Stimulated activated CD4-positive, alpha-beta T cell treated with anti-CD3 and anti-CD28 coated beads, Interleukin-15, amount 100 ng/mL, for 48 hours (primary cell): ENCODE measurements at regions not wholly inside any gene's neighbourhood (a gene's known extent, or its start where the extent isn't known, plus 50 kb on each side); places are given as distances from the start of the nearest gene placed in this dataset.
"Not testable (repeated sequence)": the region's sequence is repeated elsewhere in the genome, so short reads cannot be mapped to it uniquely, and the experiment has no call there.

Experiments used
- DNase-seq, 2 donors: peaks; one replicate each; pipeline ENCODE4 v3.0.0-alpha.2; 2020; ENCODE audit warnings: low read depth in 2 of 2

- no peak for DNase-seq
These were observed 120.1 kb upstream of the CDYL start for GRCh38 chr6:4656106-4656505.

- DNase-seq = no peak
These were observed 120.8 kb upstream of the CDYL start for GRCh38 chr6:4655196-4656025.

- DNase-seq = no peak
These were observed 123.1 kb upstream of the CDYL start for GRCh38 chr6:4653141-4653540.

GRCh38 chr6:4651831-4652467 is 124.3 kb upstream of the CDYL start:
- DNase-seq = no peak

- no peak for DNase-seq
These were observed 126.5 kb upstream of the CDYL start for GRCh38 chr6:4649728-4650127.

GRCh38 chr6:4647414-4648365 is 128.5 kb upstream of the CDYL start:
- peak; percentile 4 to 17 for DNase-seq

GRCh38 chr6:4645713-4646360 is 130.4 kb upstream of the CDYL start:
- DNase-seq = no peak

GRCh38 chr6:4644996-4645395 is 131.2 kb upstream of the CDYL start:
- no peak for DNase-seq

- no peak for DNase-seq
These were observed 134.7 kb upstream of the CDYL start for GRCh38 chr6:4641461-4641860.

- DNase-seq = no peak
These were observed 136.1 kb upstream of the CDYL start for GRCh38 chr6:4640139-4640538.

- no peak for DNase-seq
These were observed 137.6 kb upstream of the CDYL start for GRCh38 chr6:4638641-4639040.

GRCh38 chr6:4637691-4638433 is 138.3 kb upstream of the CDYL start:
- DNase-seq = peak; percentile 38

GRCh38 chr6:4636881-4637224 is 139.4 kb upstream of the CDYL start:
- DNase-seq = no peak

GRCh38 chr6:4636191-4636880 is 139.9 kb upstream of the CDYL start:
- no peak for DNase-seq

GRCh38 chr6:4635666-4636065 is 140.5 kb upstream of the CDYL start:
- DNase-seq = no peak

GRCh38 chr6:4632421-4632820 is 143.8 kb upstream of the CDYL start:
- DNase-seq = no peak

- not testable (repeated sequence) for DNase-seq
These were observed 146.4 kb upstream of the CDYL start for GRCh38 chr6:4629789-4630188.

- DNase-seq = no peak
These were observed 150.6 kb upstream of the CDYL start for GRCh38 chr6:4625557-4625956.

GRCh38 chr6:4624726-4625125 is 151.5 kb upstream of the CDYL start:
- DNase-seq = no peak
